NCI-H748 treated with DMSO at 0.1 percent for 48 hours (cell line): ENCODE measurements at regions not wholly inside any gene's neighbourhood (a gene's known extent, or its start where the extent isn't known, plus 50 kb on each side); places are given as distances from the start of the nearest gene placed in this dataset.
"Not testable (repeated sequence)": the region's sequence is repeated elsewhere in the genome, so short reads cannot be mapped to it uniquely, and the experiment has no call there.

Experiments
- DNase-seq: peaks from one replicate; lab custom pipeline; 2025; lab: John Stamatoyannopoulos, UW

- no peak for DNase-seq
Observed at GRCh38 chr11:57047610-57048009, 58.9 kb downstream of the OR5AK2 start.

- no peak for DNase-seq
Observed at GRCh38 chr11:57049749-57050148, 61.0 kb downstream of the OR5AK2 start.

GRCh38 chr11:57054817-57055216 is 66.1 kb downstream of the OR5AK2 start:
- no peak for DNase-seq

GRCh38 chr11:57055744-57056143 is 67.0 kb downstream of the OR5AK2 start:
- no peak for DNase-seq

GRCh38 chr11:57056735-57057134 is 68.0 kb downstream of the OR5AK2 start:
- DNase-seq = no peak

GRCh38 chr11:57057561-57057960 is 68.8 kb downstream of the OR5AK2 start:
- DNase-seq = no peak

- DNase-seq = not testable (repeated sequence)
Observed at GRCh38 chr11:57062957-57063356, 74.2 kb downstream of the OR5AK2 start.

GRCh38 chr11:57069942-57070341 is 81.2 kb downstream of the OR5AK2 start:
- DNase-seq = no peak

- no peak for DNase-seq
Observed at GRCh38 chr11:57071829-57072228, 83.1 kb downstream of the OR5AK2 start.

- no peak for DNase-seq
Observed at GRCh38 chr11:57072640-57073039, 83.9 kb downstream of the OR5AK2 start.

- no peak for DNase-seq
Observed at GRCh38 chr11:57073128-57073527, 84.4 kb downstream of the OR5AK2 start.

- DNase-seq = no peak
Observed at GRCh38 chr11:57081356-57081755, 92.6 kb downstream of the OR5AK2 start.

- no peak for DNase-seq
Observed at GRCh38 chr11:57082125-57082524, 93.4 kb downstream of the OR5AK2 start.

- DNase-seq = no peak
Observed at GRCh38 chr11:57083641-57084385, 95.1 kb downstream of the OR5AK2 start.

- no peak for DNase-seq
Observed at GRCh38 chr11:57085611-57086010, 96.1 kb upstream of the LRRC55 start.

- DNase-seq = no peak
Observed at GRCh38 chr11:57087991-57088390, 93.8 kb upstream of the LRRC55 start.

- DNase-seq = no peak
Observed at GRCh38 chr11:57092028-57092698, 89.6 kb upstream of the LRRC55 start.

GRCh38 chr11:57094181-57094935 is 87.4 kb upstream of the LRRC55 start:
- no peak for DNase-seq

GRCh38 chr11:57095417-57095816 is 86.3 kb upstream of the LRRC55 start:
- no peak for DNase-seq

GRCh38 chr11:57095896-57096295 is 85.9 kb upstream of the LRRC55 start:
- no peak for DNase-seq

- DNase-seq = no peak
Observed at GRCh38 chr11:57097149-57097548, 84.6 kb upstream of the LRRC55 start.

- DNase-seq = no peak
Observed at GRCh38 chr11:57098191-57098590, 83.6 kb upstream of the LRRC55 start.
